ENCODE measurements at regions not wholly inside any gene's neighbourhood (a gene's known extent, or its start where the extent isn't known, plus 50 kb on each side); places are given as distances from the start of the nearest gene placed in this dataset.

- no peak for TF ChIP-seq HIC1 (tag by site-specific recombination; IDR thresholded peaks at IDR 0.05)
- no peak for TF ChIP-seq ZNF146 (tag by site-specific recombination; IDR thresholded peaks at IDR 0.05)
- TF ChIP-seq ZNF549 (tag by site-specific recombination; IDR thresholded peaks at IDR 0.05), result no peak
- TF ChIP-seq SP2 (tag by site-specific recombination; IDR thresholded peaks at IDR 0.05), result no peak
- TF ChIP-seq, protein P1, sequence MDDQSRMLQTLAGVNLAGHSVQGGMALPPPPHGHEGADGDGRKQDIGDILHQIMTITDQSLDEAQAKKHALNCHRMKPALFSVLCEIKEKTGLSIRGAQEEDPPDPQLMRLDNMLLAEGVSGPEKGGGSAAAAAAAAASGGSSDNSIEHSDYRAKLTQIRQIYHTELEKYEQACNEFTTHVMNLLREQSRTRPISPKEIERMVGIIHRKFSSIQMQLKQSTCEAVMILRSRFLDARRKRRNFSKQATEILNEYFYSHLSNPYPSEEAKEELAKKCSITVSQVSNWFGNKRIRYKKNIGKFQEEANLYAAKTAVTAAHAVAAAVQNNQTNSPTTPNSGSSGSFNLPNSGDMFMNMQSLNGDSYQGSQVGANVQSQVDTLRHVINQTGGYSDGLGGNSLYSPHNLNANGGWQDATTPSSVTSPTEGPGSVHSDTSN (CRISPR knock-in tag; IDR thresholded peaks at IDR 0.05), result no peak
- TF ChIP-seq, protein P2, sequence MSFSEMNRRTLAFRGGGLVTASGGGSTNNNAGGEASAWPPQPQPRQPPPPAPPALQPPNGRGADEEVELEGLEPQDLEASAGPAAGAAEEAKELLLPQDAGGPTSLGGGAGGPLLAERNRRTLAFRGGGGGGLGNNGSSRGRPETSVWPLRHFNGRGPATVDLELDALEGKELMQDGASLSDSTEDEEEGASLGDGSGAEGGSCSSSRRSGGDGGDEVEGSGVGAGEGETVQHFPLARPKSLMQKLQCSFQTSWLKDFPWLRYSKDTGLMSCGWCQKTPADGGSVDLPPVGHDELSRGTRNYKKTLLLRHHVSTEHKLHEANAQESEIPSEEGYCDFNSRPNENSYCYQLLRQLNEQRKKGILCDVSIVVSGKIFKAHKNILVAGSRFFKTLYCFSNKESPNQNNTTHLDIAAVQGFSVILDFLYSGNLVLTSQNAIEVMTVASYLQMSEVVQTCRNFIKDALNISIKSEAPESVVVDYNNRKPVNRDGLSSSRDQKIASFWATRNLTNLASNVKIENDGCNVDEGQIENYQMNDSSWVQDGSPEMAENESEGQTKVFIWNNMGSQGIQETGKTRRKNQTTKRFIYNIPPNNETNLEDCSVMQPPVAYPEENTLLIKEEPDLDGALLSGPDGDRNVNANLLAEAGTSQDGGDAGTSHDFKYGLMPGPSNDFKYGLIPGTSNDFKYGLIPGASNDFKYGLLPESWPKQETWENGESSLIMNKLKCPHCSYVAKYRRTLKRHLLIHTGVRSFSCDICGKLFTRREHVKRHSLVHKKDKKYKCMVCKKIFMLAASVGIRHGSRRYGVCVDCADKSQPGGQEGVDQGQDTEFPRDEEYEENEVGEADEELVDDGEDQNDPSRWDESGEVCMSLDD (tag by site-specific recombination; IDR thresholded peaks at IDR 0.05), result no peak
- no peak for TF ChIP-seq ZNF280D (tag by site-specific recombination; IDR thresholded peaks at IDR 0.05)
Observed at GRCh38 chr2:45269149-45269793, 260.0 kb upstream of the SIX2 start (continued).

GRCh38 chr2:45268631-45269030 lies 259.4 kb upstream of the SIX2 start:
- POLR2A ChIA-PET, result no interaction called here
- Histone ChIP-seq H3K9me3 (ENCODE audit: control insufficient read depth, insufficient read depth, low read depth, low read length) (no peaks in the 10 kb centered on the region), H3K36me3 (ENCODE audit: control insufficient read depth in 2 of 2, insufficient read depth in 1 of 2, low read length in 2 of 2) (no peaks in the 10 kb centered on the region), H3K4me3 (ENCODE audit: low read depth, low read length) (no peak overlapping the region), H3K4me1 (ENCODE audit: control insufficient read depth, insufficient read depth, low read length) (peaks cover 1% of the 10 kb centered on the region), H3K27ac (ENCODE audit: extremely low read depth, low read depth, low read length) (no peak overlapping the region)
- no peak for TF ChIP-seq ZNF555 (tag by site-specific recombination; conservative IDR thresholded peaks at IDR 0.05)
- no peak for TF ChIP-seq ZFP37 (tag by site-specific recombination; IDR thresholded peaks at IDR 0.05)
- TF ChIP-seq ZNF266 (tag by site-specific recombination; IDR thresholded peaks at IDR 0.05; ENCODE audit: low read depth), result no peak
- TF ChIP-seq, protein P3, sequence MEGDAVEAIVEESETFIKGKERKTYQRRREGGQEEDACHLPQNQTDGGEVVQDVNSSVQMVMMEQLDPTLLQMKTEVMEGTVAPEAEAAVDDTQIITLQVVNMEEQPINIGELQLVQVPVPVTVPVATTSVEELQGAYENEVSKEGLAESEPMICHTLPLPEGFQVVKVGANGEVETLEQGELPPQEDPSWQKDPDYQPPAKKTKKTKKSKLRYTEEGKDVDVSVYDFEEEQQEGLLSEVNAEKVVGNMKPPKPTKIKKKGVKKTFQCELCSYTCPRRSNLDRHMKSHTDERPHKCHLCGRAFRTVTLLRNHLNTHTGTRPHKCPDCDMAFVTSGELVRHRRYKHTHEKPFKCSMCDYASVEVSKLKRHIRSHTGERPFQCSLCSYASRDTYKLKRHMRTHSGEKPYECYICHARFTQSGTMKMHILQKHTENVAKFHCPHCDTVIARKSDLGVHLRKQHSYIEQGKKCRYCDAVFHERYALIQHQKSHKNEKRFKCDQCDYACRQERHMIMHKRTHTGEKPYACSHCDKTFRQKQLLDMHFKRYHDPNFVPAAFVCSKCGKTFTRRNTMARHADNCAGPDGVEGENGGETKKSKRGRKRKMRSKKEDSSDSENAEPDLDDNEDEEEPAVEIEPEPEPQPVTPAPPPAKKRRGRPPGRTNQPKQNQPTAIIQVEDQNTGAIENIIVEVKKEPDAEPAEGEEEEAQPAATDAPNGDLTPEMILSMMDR (tag by site-specific recombination; IDR thresholded peaks at IDR 0.05), result no peak
- CTCF ChIA-PET, result interaction anchor here (0.6 kb wide), 1 partner anchor 94 kb away, joined by 3 read pairs; no protein-coding TSS in a partner anchor
